H9 (cell line): ENCODE measurements at regions not wholly inside any gene's neighbourhood (a gene's known extent, or its start where the extent isn't known, plus 50 kb on each side); places are given as distances from the start of the nearest gene placed in this dataset.

ENCODE experiments used
- DNase-seq: peaks from one replicate; pipeline ENCODE4 v3.0.0-alpha.2; 2017
- H2AFZ ChIP-seq: one replicate; pipeline ENCODE4 v1.6.1; 2013; ENCODE audit warnings: mild to moderate bottlenecking, low read length, control low read depth, moderate library complexity
- H2AK5ac ChIP-seq: 2 replicates; pipeline ENCODE4 v1.6.1; 2013; ENCODE audit warnings: low read length, control low read depth, mixed read lengths; ENCODE audit not compliant: insufficient read length
- H2BK120ac ChIP-seq: one replicate; pipeline ENCODE4 v1.6.1; 2013; ENCODE audit warnings: low read depth, mild to moderate bottlenecking, low read length, control low read depth, inconsistent platforms; ENCODE audit not compliant: poor library complexity, severe bottlenecking
- H2BK12ac ChIP-seq: 2 replicates; pipeline ENCODE4 v1.6.1; 2013; ENCODE audit warnings: low read length, control low read depth, mixed read lengths, low read depth; ENCODE audit not compliant: insufficient read length
- H2BK15ac ChIP-seq: 2 replicates; pipeline ENCODE4 v1.6.1; 2013; ENCODE audit warnings: low read depth, low read length, control low read depth
- H2BK20ac ChIP-seq: one replicate; pipeline ENCODE4 v1.6.1; 2013; ENCODE audit warnings: low read depth, mild to moderate bottlenecking, low read length, control low read depth, inconsistent platforms; ENCODE audit not compliant: poor library complexity, severe bottlenecking
- H2BK5ac ChIP-seq: 2 replicates; pipeline ENCODE4 v1.6.1; 2013; ENCODE audit warnings: low read length, control low read depth, mixed read lengths; ENCODE audit not compliant: insufficient read length
- H3K14ac ChIP-seq: 2 replicates; pipeline ENCODE4 v1.6.1; 2013; ENCODE audit warnings: low read length, control low read depth; ENCODE audit not compliant: insufficient read depth
- H3K18ac ChIP-seq: 2 replicates; pipeline ENCODE4 v1.6.1; 2013; ENCODE audit warnings: low read depth, mild to moderate bottlenecking, mixed read lengths, low read length, control low read depth; ENCODE audit not compliant: insufficient read length
- H3K23ac ChIP-seq: 2 replicates; pipeline ENCODE4 v1.6.1; 2013; ENCODE audit warnings: low read length, control low read depth, mixed read lengths, low read depth; ENCODE audit not compliant: insufficient read length
- H3K23me2 ChIP-seq: 2 replicates; pipeline ENCODE4 v1.6.1; 2013; ENCODE audit warnings: low read depth, mild to moderate bottlenecking, mixed read lengths, low read length, control low read depth; ENCODE audit not compliant: insufficient read length, poor library complexity, severe bottlenecking
- H3K27ac ChIP-seq: 2 replicates; pipeline ENCODE4 v1.5.1; 2013; ENCODE audit warnings: low read length, control low read depth, mixed read lengths, low read depth; ENCODE audit not compliant: insufficient read length
- H3K27me3 ChIP-seq: 2 replicates; pipeline ENCODE4 v1.6.1; 2013; ENCODE audit warnings: low read length, control low read depth, inconsistent platforms; ENCODE audit not compliant: insufficient read depth
- H3K4ac ChIP-seq: 2 replicates; pipeline ENCODE4 v1.6.1; 2013; ENCODE audit warnings: low read depth, mild to moderate bottlenecking, control low read depth, inconsistent platforms, low read length, moderate library complexity
- H3K4me1 ChIP-seq: 2 replicates; pipeline ENCODE4 v1.6.1; 2013; ENCODE audit warnings: low read length, control low read depth, inconsistent platforms; ENCODE audit not compliant: insufficient read depth
- H3K4me2 ChIP-seq: 2 replicates; pipeline ENCODE4 v1.6.1; 2013; ENCODE audit warnings: low read length, control low read depth, mixed read lengths; ENCODE audit not compliant: insufficient read length, insufficient read depth
- H3K56ac ChIP-seq: 2 replicates; pipeline ENCODE4 v1.6.1; 2013; ENCODE audit warnings: low read depth, mild to moderate bottlenecking, mixed read lengths, low read length, control low read depth; ENCODE audit not compliant: insufficient read length
- H3K79me1 ChIP-seq: 2 replicates; pipeline ENCODE4 v1.6.1; 2013; ENCODE audit warnings: low read depth, mild to moderate bottlenecking, moderate library complexity, low read length, control low read depth, inconsistent platforms; ENCODE audit not compliant: insufficient read depth, poor library complexity, severe bottlenecking
- H3K79me2 ChIP-seq: 2 replicates; pipeline ENCODE4 v1.6.1; 2013; ENCODE audit warnings: low read length, control low read depth, inconsistent platforms; ENCODE audit not compliant: insufficient read depth
- H3K9ac ChIP-seq: 2 replicates; pipeline ENCODE4 v1.6.1; 2013; ENCODE audit warnings: low read length, control low read depth, mixed read lengths; ENCODE audit not compliant: insufficient read length; ENCODE audit errors: extremely low read depth
- H3K9me3 ChIP-seq: one replicate; pipeline ENCODE4 v1.6.1; 2013; ENCODE audit warnings: low read depth, low read length, inconsistent platforms; ENCODE audit not compliant: control insufficient read depth
- H3T11ph ChIP-seq: one replicate; pipeline ENCODE4 v1.6.1; 2013; ENCODE audit warnings: mild to moderate bottlenecking, low read length, control low read depth, inconsistent platforms
- H4K20me1 ChIP-seq: one replicate; pipeline ENCODE4 v1.6.1; 2013; ENCODE audit not compliant: control insufficient read depth, insufficient read length, insufficient read depth
- H4K5ac ChIP-seq: 2 replicates; pipeline ENCODE4 v1.6.1; 2013; ENCODE audit warnings: low read depth, mild to moderate bottlenecking, mixed read lengths, low read length, control low read depth; ENCODE audit not compliant: insufficient read length
- H4K8ac ChIP-seq: replicated peaks from 2 replicates; pipeline ENCODE4 v1.6.1; 2013; ENCODE audit warnings: low read length, control low read depth, mixed read lengths, low read depth; ENCODE audit not compliant: insufficient read length
- H4K91ac ChIP-seq: 2 replicates; pipeline ENCODE4 v1.6.1; 2013; ENCODE audit warnings: low read depth, mild to moderate bottlenecking, moderate library complexity, mixed read lengths, low read length, control low read depth; ENCODE audit not compliant: insufficient read length
- H3K27ac Mint-ChIP-seq, 3 experiments: 2 replicates in 2 of 3; 3 replicates in 1 of 3; pipeline ENCODE4 v1.8.0; 2020 to 2021; ENCODE audit warnings: mixed read lengths in 3 of 3, mild to moderate bottlenecking in 1 of 3, moderate library complexity in 1 of 3
- H3K27me3 Mint-ChIP-seq: 2 replicates; pipeline ENCODE4 v1.8.0; 2021; ENCODE audit warnings: low read depth, mild to moderate bottlenecking, moderate library complexity, mixed read lengths
- H3K36me3 Mint-ChIP-seq, 3 experiments: 2 replicates in 2 of 3; 3 replicates in 1 of 3; pipeline ENCODE4 v1.8.0; 2020 to 2021; ENCODE audit warnings: low read depth in 3 of 3, mixed read lengths in 3 of 3; ENCODE audit not compliant: insufficient read depth in 1 of 3
- H3K4me1 Mint-ChIP-seq, 2 experiments: 2 replicates each; pipeline ENCODE4 v1.8.0; 2020; ENCODE audit warnings: mixed read lengths in 2 of 2
- H3K4me3 Mint-ChIP-seq, 2 experiments: 2 replicates in 1 of 2; 3 replicates in 1 of 2; pipeline ENCODE4 v1.8.0; 2020 to 2021; ENCODE audit warnings: mild to moderate bottlenecking in 2 of 2, mixed read lengths in 2 of 2, moderate library complexity in 1 of 2
- H3K9me3 Mint-ChIP-seq, 2 experiments: 2 replicates in 1 of 2; 3 replicates in 1 of 2; pipeline ENCODE4 v1.8.0; 2020; ENCODE audit warnings: mild to moderate bottlenecking in 2 of 2, mixed read lengths in 2 of 2, moderate library complexity in 1 of 2
- CTCF ChIP-seq: fragments of 200-600 bp; sonication (generic); conservative IDR thresholded peaks from 3 replicates; pipeline ENCODE4 v1.8.0; 2021; ENCODE audit warnings: antibody characterized with exemption, mild to moderate bottlenecking
- WGBS: extraction: QIAGEN DNeasy Blood & Tissue Kit; methylation state at CpG from one replicate; pipeline ENCODE4 v1.1.7; 2013; ENCODE audit warnings: missing lambda C conversion rate, low lambda C conversion rate, mixed read lengths; ENCODE audit not compliant: insufficient read length; ENCODE audit errors: extremely low coverage; 5-methylcytosine and 5-hydroxymethylcytosine counted together

DNA sequence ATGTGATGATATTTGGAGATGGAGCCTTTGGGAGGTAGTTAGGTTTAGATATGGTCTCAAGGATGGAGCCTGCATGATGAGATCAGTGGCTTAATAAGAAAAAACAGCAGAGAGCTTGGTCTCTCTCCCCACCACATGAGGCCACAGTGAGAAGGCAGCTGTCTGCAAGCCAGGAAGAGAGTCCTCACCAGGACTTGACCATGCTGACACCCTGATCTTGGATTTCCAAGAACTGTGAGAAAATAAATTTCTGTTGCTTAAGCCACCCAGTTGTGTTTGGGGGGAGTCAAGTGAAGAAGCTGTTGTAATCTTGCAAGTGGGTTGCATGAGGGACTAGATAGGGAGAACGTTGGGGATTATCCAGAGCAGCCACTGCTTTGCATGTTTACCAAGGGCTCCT is 62.3 kb upstream of the TNFAIP8L3 start:
- no peak overlapping the region for H2BK15ac ChIP-seq
- Mint-ChIP-seq H3K27me3 (peaks cover 9% of the 10 kb centered on the region), H3K36me3 (peaks cover 0 to 3% (median 0%) of the 10 kb centered on the region in 3 experiments; a peak in 1 of 7 replicates), H3K9me3 (no peaks in the 10 kb centered on the region), H3K4me1 (peaks cover 2 to 6% of the 10 kb centered on the region in 2 experiments; a peak in 3 of 4 replicates), H3K27ac (no peak overlapping the region; a peak in 1 of 7 replicates), H3K4me3 (no peak overlapping the region)
- H3K56ac ChIP-seq: no peak overlapping the region
- H2BK12ac ChIP-seq: no peak overlapping the region
- no peak overlapping the region for H2AFZ ChIP-seq
- H2AK5ac ChIP-seq: no peak overlapping the region
- no peak overlapping the region for H3K4me2 ChIP-seq
- H3K9me3 ChIP-seq: no peaks in the 10 kb centered on the region
- no peaks in the 10 kb centered on the region for H4K20me1 ChIP-seq
- H3K14ac ChIP-seq: no peak overlapping the region
- H3K23ac ChIP-seq: no peak overlapping the region
- no peaks in the 10 kb centered on the region for H3K79me1 ChIP-seq
- no peak for TF ChIP-seq CTCF
- DNase-seq: no peak
- H2BK5ac ChIP-seq: no peak overlapping the region
- H2BK20ac ChIP-seq: no peak overlapping the region
- H3K79me2 ChIP-seq: no peaks in the 10 kb centered on the region
- no peak overlapping the region for H4K91ac ChIP-seq
- WGBS: no CpG with 5 or more reads among the region's 1 CpG
- H2BK120ac ChIP-seq: no peak overlapping the region
- no peaks in the 10 kb centered on the region for H3K27me3 ChIP-seq
- no peaks in the 10 kb centered on the region for H3K23me2 ChIP-seq
- no peak overlapping the region for H3K9ac ChIP-seq
- H3K4me1 ChIP-seq: no peaks in the 10 kb centered on the region
- no peak overlapping the region for H3K27ac ChIP-seq
- no peak overlapping the region for H3T11ph ChIP-seq
- H3K18ac ChIP-seq: no peak overlapping the region
- H4K5ac ChIP-seq: no peak overlapping the region
- H3K4ac ChIP-seq: no peak overlapping the region
- no peak overlapping the region for H4K8ac ChIP-seq
